Activated CD4-positive, alpha-beta memory T cell treated with anti-CD3 and anti-CD28 coated beads for 36 hours (primary cell): ENCODE measurements at regions not wholly inside any gene's neighbourhood (a gene's known extent, or its start where the extent isn't known, plus 50 kb on each side); places are given as distances from the start of the nearest gene placed in this dataset.
"Not testable (repeated sequence)": the region's sequence is repeated elsewhere in the genome, so short reads cannot be mapped to it uniquely, and the experiment has no call there.

ENCODE experiments used
- CTCF ChIA-PET: fragments of 350-600 bp; sonication (Branson Sonifier 250); formaldehyde crosslinking; loops from one replicate; lab custom pipeline; 2021; ENCODE audit warnings: antibody characterized with exemption, inconsistent platforms; lab: Charles Lee
- POLR2A ChIA-PET: fragments of 350-600 bp; sonication (Branson Sonifier 250); formaldehyde crosslinking; loops from one replicate; lab custom pipeline; 2021; ENCODE audit warnings: antibody characterized with exemption; lab: Charles Lee
- DNase-seq: peaks from one replicate; pipeline ENCODE4 v3.0.0-alpha.2; 2020
- H3K27ac Mint-ChIP-seq: one replicate; pipeline ENCODE4 v1.8.0; 2021; ENCODE audit warnings: mixed read lengths
- H3K27me3 Mint-ChIP-seq: one replicate; pipeline ENCODE4 v1.8.0; 2021; ENCODE audit warnings: mixed read lengths
- H3K36me3 Mint-ChIP-seq: one replicate; pipeline ENCODE4 v1.8.0; 2021; ENCODE audit warnings: mixed read lengths
- H3K4me1 Mint-ChIP-seq: one replicate; pipeline ENCODE4 v1.8.0; 2021; ENCODE audit warnings: low read depth, mixed read lengths
- H3K4me3 Mint-ChIP-seq: one replicate; pipeline ENCODE4 v1.8.0; 2021; ENCODE audit warnings: mild to moderate bottlenecking, mixed read lengths
- H3K9me3 Mint-ChIP-seq: one replicate; pipeline ENCODE4 v1.8.0; 2021; ENCODE audit warnings: mixed read lengths
- intact Hi-C: fragments of 100-400 bp; cut with micrococcal nuclease; formaldehyde crosslinking; loops from one replicate; pipeline ENCODE4 v1.15.1; 2023

DNA sequence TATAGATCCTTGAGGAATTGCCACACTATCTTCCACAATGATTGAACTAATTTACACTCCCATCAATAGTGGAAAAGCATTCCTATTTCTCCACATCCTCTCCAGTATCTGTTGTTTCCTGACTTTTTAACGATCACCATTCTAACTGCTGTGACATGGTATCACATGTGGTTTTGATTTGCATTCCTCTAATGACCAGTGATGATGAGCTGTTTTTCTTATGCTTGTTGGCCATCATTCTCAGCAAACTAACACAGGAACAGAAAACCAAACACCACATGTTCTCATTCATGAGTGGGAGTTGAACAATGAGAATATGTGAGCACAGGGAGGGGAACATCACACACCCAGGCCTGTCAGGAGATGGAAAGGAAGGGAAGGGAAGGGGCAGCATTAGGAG lies 411.8 kb downstream of the BTG1 start:
- H3K4me3 Mint-ChIP-seq, H3K36me3 Mint-ChIP-seq, CTCF ChIA-PET, H3K27ac Mint-ChIP-seq, intact Hi-C loops, H3K4me1 Mint-ChIP-seq, DNase-seq, POLR2A ChIA-PET, H3K27me3 Mint-ChIP-seq, H3K9me3 Mint-ChIP-seq: not testable (repeated sequence)

GRCh38 chr12:91732086-91732485 lies 413.6 kb downstream of the BTG1 start:
- no peak overlapping the region for H3K4me3 Mint-ChIP-seq
- ChIA-PET CTCF (no interaction called here), POLR2A (no interaction called here)
- H3K36me3 Mint-ChIP-seq: no peaks in the 10 kb centered on the region
- H3K4me1 Mint-ChIP-seq: no peaks in the 10 kb centered on the region
- no peaks in the 10 kb centered on the region for H3K9me3 Mint-ChIP-seq
- H3K27ac Mint-ChIP-seq: no peak overlapping the region
- no peak for DNase-seq
- H3K27me3 Mint-ChIP-seq: no peaks in the 10 kb centered on the region
- intact Hi-C loops: no loop called here

DNA sequence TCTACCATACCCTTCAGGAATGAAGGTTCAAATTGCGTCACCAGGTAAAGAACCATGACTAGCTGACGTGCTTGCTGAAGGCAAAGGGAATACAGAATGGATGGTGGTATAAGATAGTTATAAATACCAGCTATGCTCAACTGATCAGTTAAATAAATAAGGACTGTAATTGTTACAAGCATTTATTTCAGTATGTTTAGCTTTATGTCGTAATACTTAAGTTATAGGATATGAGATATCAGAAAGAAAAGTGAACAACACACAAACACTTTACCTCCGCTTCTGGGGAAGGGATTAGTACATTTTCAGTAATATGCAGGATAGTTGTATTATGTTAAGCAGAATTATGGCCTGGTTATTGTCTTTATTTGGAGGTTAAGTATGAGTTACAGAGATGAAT lies 416.1 kb downstream of the BTG1 start:
- no peaks in the 10 kb centered on the region for H3K36me3 Mint-ChIP-seq
- ChIA-PET CTCF (interaction anchor here (1.8 kb wide), 1 partner anchor 14 kb away, joined by 6 read pairs; no protein-coding TSS in a partner anchor), POLR2A (no interaction called here)
- DNase-seq: no peak
- H3K4me3 Mint-ChIP-seq: no peak overlapping the region
- H3K9me3 Mint-ChIP-seq: no peaks in the 10 kb centered on the region
- no peaks in the 10 kb centered on the region for H3K4me1 Mint-ChIP-seq
- intact Hi-C loops: no loop called here
- no peaks in the 10 kb centered on the region for H3K27me3 Mint-ChIP-seq
- H3K27ac Mint-ChIP-seq: no peak overlapping the region

DNA sequence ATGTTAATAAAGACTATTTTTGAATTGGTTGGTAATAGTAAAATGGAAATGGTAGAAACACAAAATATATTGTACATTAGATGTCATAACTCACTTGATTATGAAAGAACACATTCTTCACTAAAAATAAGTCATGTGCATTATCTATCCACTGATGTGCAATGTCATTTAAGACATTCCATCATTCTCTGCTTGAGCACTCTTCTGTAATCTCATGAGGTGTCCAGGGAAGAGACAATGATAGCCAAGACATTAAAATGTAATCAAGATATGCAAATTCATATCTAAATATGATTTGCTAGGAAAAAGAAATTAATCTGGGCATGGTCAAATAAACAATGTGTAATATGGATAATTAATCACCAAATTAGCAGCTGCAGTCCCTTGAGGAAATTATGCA lies 422.5 kb downstream of the BTG1 start:
- CTCF ChIA-PET: no interaction called here
- Mint-ChIP-seq H3K9me3 (no peaks in the 10 kb centered on the region), H3K27ac (no peak overlapping the region), H3K4me3 (no peak overlapping the region), H3K4me1 (peaks cover 6% of the 10 kb centered on the region), H3K36me3 (no peaks in the 10 kb centered on the region), H3K27me3 (peaks cover 2% of the 10 kb centered on the region)
- no peak for DNase-seq
- POLR2A ChIA-PET: no interaction called here
- intact Hi-C loops: loop anchor here (2.0 kb wide), 1 partner anchor 56 kb away; no protein-coding TSS in a partner anchor

DNA sequence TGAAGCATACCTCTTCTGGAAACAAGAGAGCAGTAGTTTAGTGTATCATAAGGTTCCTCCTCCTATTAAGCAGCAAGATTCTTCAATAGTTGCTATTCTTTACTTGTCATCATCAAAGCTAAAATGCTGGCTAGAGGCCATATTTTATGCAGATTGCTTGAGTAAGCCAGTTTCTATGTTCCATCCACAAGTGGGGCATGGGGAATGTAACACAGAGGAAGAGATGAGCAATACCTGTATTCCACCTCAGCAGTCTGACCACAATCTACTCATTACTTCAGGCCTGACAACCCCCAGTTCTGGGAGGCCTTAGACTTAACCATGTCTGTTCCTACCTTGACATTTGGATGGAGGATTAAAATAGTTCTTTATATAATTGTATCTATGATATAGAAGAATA lies 423.6 kb downstream of the BTG1 start:
- POLR2A ChIA-PET: no interaction called here
- intact Hi-C loops: loop anchor here (2.0 kb wide), 1 partner anchor 57 kb away; no protein-coding TSS in a partner anchor
- Mint-ChIP-seq H3K27ac (no peak overlapping the region), H3K4me1 (peaks cover 6% of the 10 kb centered on the region), H3K36me3 (no peaks in the 10 kb centered on the region), H3K4me3 (no peak overlapping the region), H3K9me3 (no peaks in the 10 kb centered on the region), H3K27me3 (peaks cover 2% of the 10 kb centered on the region)
- CTCF ChIA-PET: no interaction called here
- peak; percentile 50 for DNase-seq

- CTCF ChIA-PET: no interaction called here
- H3K4me1 Mint-ChIP-seq: peaks cover 6% of the 10 kb centered on the region
These were observed 424.6 kb downstream of the BTG1 start for GRCh38 chr12:91721023-91721422.

DNA sequence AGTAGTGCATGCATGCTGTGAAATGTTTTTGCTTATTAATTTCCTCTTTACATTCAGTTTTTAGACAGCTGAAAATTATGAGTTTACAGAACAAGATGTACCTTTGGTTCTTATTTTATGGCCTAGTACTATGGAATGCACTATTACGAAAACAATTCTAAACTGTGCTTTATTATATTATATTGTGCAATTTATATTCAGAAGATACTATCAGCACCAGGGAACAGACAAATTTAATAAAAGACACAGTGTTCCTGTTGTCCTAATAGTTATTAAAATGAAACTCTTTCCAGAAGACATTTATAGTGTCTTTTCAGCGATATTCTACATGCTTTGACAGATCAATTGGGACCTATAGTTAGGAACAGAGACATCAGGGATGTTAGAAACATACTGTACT lies 427.3 kb downstream of the BTG1 start:
- H3K27me3 Mint-ChIP-seq: peaks cover 2% of the 10 kb centered on the region
- no peaks in the 10 kb centered on the region for H3K9me3 Mint-ChIP-seq
- H3K4me1 Mint-ChIP-seq: peaks cover 6% of the 10 kb centered on the region
- CTCF ChIA-PET: no interaction called here
- no peak overlapping the region for H3K27ac Mint-ChIP-seq
- no peak for DNase-seq
- POLR2A ChIA-PET: no interaction called here
- H3K36me3 Mint-ChIP-seq: no peaks in the 10 kb centered on the region
- H3K4me3 Mint-ChIP-seq: no peak overlapping the region
- intact Hi-C loops: no loop called here

More at GRCh38 chr12:91721023-91721422, 424.6 kb downstream of the BTG1 start:
- Mint-ChIP-seq H3K36me3 (no peaks in the 10 kb centered on the region), H3K9me3 (no peaks in the 10 kb centered on the region), H3K4me3 (no peak overlapping the region), H3K27ac (no peak overlapping the region), H3K27me3 (peaks cover 2% of the 10 kb centered on the region)
- POLR2A ChIA-PET: no interaction called here
- no peak for DNase-seq
- intact Hi-C loops: no loop called here

DNA sequence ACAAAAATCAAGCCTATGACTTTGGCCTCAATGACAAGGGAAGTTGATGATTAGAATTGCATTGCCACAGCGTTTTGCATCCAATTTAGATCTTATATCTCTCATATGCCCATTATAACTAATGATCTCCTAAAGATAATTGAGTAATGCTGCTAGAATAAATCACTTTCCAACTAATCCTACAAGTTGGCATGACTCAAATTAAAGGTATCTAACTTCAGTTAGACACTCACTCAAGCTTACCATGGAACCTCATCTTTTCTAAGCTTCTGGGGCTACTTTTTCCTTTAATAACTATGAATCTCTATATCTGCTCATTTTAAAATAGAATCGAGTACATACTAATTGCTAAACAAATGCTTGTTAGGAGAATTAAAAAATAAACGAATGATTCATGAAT lies 427.8 kb downstream of the BTG1 start:
- Mint-ChIP-seq H3K4me3 (no peak overlapping the region), H3K27me3 (peaks cover 2% of the 10 kb centered on the region), H3K36me3 (no peaks in the 10 kb centered on the region), H3K4me1 (peaks cover 6% of the 10 kb centered on the region), H3K27ac (no peak overlapping the region), H3K9me3 (no peaks in the 10 kb centered on the region)
- ChIA-PET POLR2A (no interaction called here), CTCF (no interaction called here)
- intact Hi-C loops: no loop called here
- DNase-seq: no peak

DNA sequence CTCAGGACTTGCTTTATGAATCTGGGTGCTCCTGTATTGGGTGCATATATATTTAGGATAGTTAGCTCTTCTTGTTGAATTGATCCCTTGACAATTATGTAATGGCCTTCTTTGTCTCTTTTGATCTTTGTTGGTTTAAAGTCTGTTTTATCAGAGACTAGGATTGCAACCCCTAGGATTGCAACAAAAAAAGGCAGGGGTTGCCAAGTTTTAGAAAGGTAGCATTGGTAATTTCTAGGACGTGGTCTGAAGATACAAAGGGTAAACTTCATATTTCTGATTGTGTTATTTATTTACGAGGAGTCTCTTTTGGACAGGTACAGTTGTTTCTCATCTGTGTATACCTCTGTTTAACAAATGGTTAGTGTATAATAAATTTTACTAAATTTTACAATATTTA lies 433.7 kb downstream of the BTG1 start:
- CTCF ChIA-PET: not testable (repeated sequence)

GRCh38 chr12:91706466-91706865 lies 439.2 kb downstream of the BTG1 start:
- H3K36me3 Mint-ChIP-seq: no peaks in the 10 kb centered on the region
- POLR2A ChIA-PET: no interaction called here
- H3K9me3 Mint-ChIP-seq: peaks cover 2% of the 10 kb centered on the region
- no peak overlapping the region for H3K27ac Mint-ChIP-seq
- no peaks in the 10 kb centered on the region for H3K4me1 Mint-ChIP-seq
- CTCF ChIA-PET: no interaction called here
- H3K27me3 Mint-ChIP-seq: no peaks in the 10 kb centered on the region
- DNase-seq: no peak
- intact Hi-C loops: no loop called here
- no peak overlapping the region for H3K4me3 Mint-ChIP-seq

More for the DNA sequence above, 433.7 kb downstream of the BTG1 start:
- DNase-seq, POLR2A ChIA-PET, H3K4me1 Mint-ChIP-seq, H3K4me3 Mint-ChIP-seq, intact Hi-C loops, H3K36me3 Mint-ChIP-seq, H3K27ac Mint-ChIP-seq, H3K9me3 Mint-ChIP-seq, H3K27me3 Mint-ChIP-seq: not testable (repeated sequence)

DNA sequence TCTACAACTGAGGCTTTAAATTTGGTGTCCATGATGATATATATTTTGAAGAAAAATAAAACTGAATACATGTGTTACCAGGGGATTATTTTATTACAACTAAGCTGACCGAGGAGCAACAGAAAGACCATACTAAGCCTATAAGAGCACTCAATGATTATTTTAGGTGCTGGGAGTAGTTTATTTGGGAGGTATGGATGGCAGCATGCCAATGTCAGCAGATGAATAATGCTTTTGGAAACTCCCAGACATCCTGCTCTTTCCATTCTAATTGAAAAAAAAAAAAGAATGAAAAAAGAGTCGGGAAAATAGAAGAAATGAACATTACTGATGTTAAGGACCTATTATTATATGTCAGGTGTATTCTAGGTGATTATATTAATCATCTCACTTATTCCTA lies 441.2 kb downstream of the BTG1 start:
- DNase-seq: no peak
- ChIA-PET CTCF (interaction anchor here (0.6 kb wide), 1 partner anchor 11 kb away, joined by 4 read pairs; no protein-coding TSS in a partner anchor), POLR2A (no interaction called here)
- intact Hi-C loops: no loop called here
- H3K4me3 Mint-ChIP-seq: no peak overlapping the region
- no peaks in the 10 kb centered on the region for H3K36me3 Mint-ChIP-seq
- no peaks in the 10 kb centered on the region for H3K4me1 Mint-ChIP-seq
- H3K27ac Mint-ChIP-seq: no peak overlapping the region
- no peaks in the 10 kb centered on the region for H3K27me3 Mint-ChIP-seq
- H3K9me3 Mint-ChIP-seq: peaks cover 2% of the 10 kb centered on the region

DNA sequence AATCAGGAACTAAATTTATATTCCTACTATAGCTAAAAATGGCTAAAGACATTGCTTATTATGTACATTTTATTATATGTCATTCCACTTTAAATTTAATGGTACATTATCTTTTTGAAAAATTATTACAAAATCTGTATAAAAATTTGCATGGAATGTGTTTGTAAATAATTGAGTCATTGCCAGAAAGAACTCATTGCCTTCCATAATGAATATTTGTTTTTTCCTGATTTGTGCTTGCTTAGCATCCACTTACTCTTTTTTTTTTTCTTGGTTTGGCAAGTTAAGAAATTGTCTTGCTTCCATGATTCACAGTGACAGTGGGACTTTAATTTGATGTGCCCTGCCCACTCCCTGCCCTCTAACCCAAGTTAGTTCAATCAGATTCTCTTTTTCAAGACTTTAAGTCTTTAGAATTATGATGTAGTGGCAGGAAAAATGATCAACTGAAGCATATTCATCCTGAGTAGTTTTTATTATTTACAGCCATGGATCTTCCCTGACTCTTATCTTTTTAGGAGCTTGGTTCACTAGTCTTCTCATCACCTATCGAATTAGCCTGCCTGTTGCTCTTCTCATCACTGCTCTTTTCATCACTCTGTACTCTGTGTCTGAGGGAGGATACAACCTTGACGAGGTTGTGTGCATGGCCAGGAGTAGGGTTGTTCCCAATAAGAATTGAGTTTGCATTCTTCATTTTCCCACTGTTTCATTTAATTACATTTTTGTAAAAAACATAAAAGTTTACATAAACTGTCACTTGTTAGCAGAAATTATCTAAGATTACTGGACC lies 442.0 kb downstream of the BTG1 start:
- CTCF ChIA-PET: no interaction called here
- no peaks in the 10 kb centered on the region for H3K4me1 Mint-ChIP-seq
- no peak for DNase-seq
- no peak overlapping the region for H3K4me3 Mint-ChIP-seq
- POLR2A ChIA-PET: no interaction called here
- no peaks in the 10 kb centered on the region for H3K36me3 Mint-ChIP-seq
- peaks cover 9% of the 10 kb centered on the region for H3K9me3 Mint-ChIP-seq
- H3K27me3 Mint-ChIP-seq: no peaks in the 10 kb centered on the region
- H3K27ac Mint-ChIP-seq: no peak overlapping the region
- intact Hi-C loops: no loop called here

- H3K4me1 Mint-ChIP-seq: no peaks in the 10 kb centered on the region
- POLR2A ChIA-PET: no interaction called here
- CTCF ChIA-PET: no interaction called here
- peaks cover 9% of the 10 kb centered on the region for H3K9me3 Mint-ChIP-seq
- no peak for DNase-seq
- H3K27me3 Mint-ChIP-seq: no peaks in the 10 kb centered on the region
- H3K27ac Mint-ChIP-seq: no peak overlapping the region
- H3K4me3 Mint-ChIP-seq: no peak overlapping the region
- H3K36me3 Mint-ChIP-seq: no peaks in the 10 kb centered on the region
- intact Hi-C loops: no loop called here
These were observed 442.7 kb downstream of the BTG1 start for GRCh38 chr12:91702843-91703425.
